ENCODE measurements at regions not wholly inside any gene's neighbourhood (a gene's known extent, or its start where the extent isn't known, plus 50 kb on each side); places are given as distances from the start of the nearest gene placed in this dataset.
A peak's percentile ranks its signal among the peaks of the same experiment; 100 is the strongest.

GRCh38 chr2:236692937-236693336 is 123.3 kb downstream of the ACKR3 start:
- no peak for DNase-seq

GRCh38 chr2:236693531-236693930 is 123.9 kb downstream of the ACKR3 start:
- DNase-seq = no peak

GRCh38 chr2:236694146-236694888 is 124.7 kb downstream of the ACKR3 start:
- DNase-seq = no peak

- DNase-seq = no peak
Observed at GRCh38 chr2:236696834-236697233, 127.2 kb downstream of the ACKR3 start.

GRCh38 chr2:236698016-236698627 is 128.5 kb downstream of the ACKR3 start:
- DNase-seq = no peak

- no peak for DNase-seq
Observed at GRCh38 chr2:236700703-236701102, 131.1 kb downstream of the ACKR3 start.

GRCh38 chr2:236702657-236703372 is 133.2 kb downstream of the ACKR3 start:
- DNase-seq = no peak

- DNase-seq = no peak
Observed at GRCh38 chr2:236703373-236703709, 133.7 kb downstream of the ACKR3 start.

- no peak for DNase-seq
Observed at GRCh38 chr2:236703906-236704305, 134.3 kb downstream of the ACKR3 start.

GRCh38 chr2:236704887-236705286 is 135.3 kb downstream of the ACKR3 start:
- DNase-seq = no peak

GRCh38 chr2:236705295-236706105 is 135.9 kb downstream of the ACKR3 start:
- DNase-seq = no peak

GRCh38 chr2:236706288-236706687 is 136.7 kb downstream of the ACKR3 start:
- DNase-seq = no peak

GRCh38 chr2:236706803-236707202 is 137.2 kb downstream of the ACKR3 start:
- no peak for DNase-seq

- peak; percentile 12 for DNase-seq
Observed at GRCh38 chr2:236711440-236711839, 141.8 kb downstream of the ACKR3 start.

GRCh38 chr2:236712304-236712703 is 142.7 kb downstream of the ACKR3 start:
- no peak for DNase-seq

- DNase-seq = no peak
Observed at GRCh38 chr2:236712961-236713673, 143.5 kb downstream of the ACKR3 start.

- no peak for DNase-seq
Observed at GRCh38 chr2:236714080-236714479, 144.5 kb downstream of the ACKR3 start.

- DNase-seq = no peak
Observed at GRCh38 chr2:236715077-236715476, 145.5 kb downstream of the ACKR3 start.

GRCh38 chr2:236715491-236715961 is 145.9 kb downstream of the ACKR3 start:
- no peak for DNase-seq

GRCh38 chr2:236717120-236717519 is 147.5 kb downstream of the ACKR3 start:
- no peak for DNase-seq

GRCh38 chr2:236717729-236718128 is 148.1 kb downstream of the ACKR3 start:
- no peak for DNase-seq

- no peak for DNase-seq
Observed at GRCh38 chr2:236718207-236718992, 148.8 kb downstream of the ACKR3 start.

Data from activated CD4-positive, alpha-beta T cell treated with anti-CD3 and anti-CD28 coated beads, Interleukin-2, Interleukin-6, amounts not matched to agents 100 ng/mL and 50 ng/mL, durations not matched to agents 16 hours and 8 hours (primary cell).